ENCODE measurements at regions not wholly inside any gene's neighbourhood (a gene's known extent, or its start where the extent isn't known, plus 50 kb on each side); places are given as distances from the start of the nearest gene placed in this dataset.

DNA sequence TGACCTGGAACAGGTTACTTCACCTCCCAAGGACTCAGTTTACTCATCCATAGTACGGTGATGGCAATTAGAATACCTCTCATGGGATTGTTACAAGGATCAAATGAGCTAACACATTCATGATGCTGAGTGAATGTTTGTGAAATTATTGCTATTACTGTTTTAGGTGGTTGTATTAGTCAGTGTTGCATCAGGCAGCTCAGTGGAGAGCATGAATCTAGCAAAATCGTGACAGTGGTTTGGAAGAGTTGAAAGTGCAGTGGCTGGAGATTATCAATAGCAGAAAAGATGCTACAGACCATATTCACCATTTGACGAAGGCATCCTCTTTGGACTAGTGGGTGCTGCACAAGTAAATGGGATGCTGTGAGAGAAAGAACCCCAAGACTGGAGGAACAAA is 50.4 kb upstream of the CTNNBL1 start:
- DNase-seq (ENCODE audit: low read depth in 2 of 2, low spot score in 1 of 2): no peak

- DNase-seq (ENCODE audit: low read depth in 2 of 2, low spot score in 1 of 2): no peak
These were observed 51.6 kb upstream of the CTNNBL1 start for GRCh38 chr20:37642246-37642645.

GRCh38 chr20:37640600-37641561 is 52.9 kb upstream of the CTNNBL1 start:
- DNase-seq (ENCODE audit: low read depth in 2 of 2, low spot score in 1 of 2): no peak

- DNase-seq (ENCODE audit: low read depth in 2 of 2, low spot score in 1 of 2): no peak
These were observed 55.3 kb upstream of the CTNNBL1 start for GRCh38 chr20:37638527-37638926.

DNA sequence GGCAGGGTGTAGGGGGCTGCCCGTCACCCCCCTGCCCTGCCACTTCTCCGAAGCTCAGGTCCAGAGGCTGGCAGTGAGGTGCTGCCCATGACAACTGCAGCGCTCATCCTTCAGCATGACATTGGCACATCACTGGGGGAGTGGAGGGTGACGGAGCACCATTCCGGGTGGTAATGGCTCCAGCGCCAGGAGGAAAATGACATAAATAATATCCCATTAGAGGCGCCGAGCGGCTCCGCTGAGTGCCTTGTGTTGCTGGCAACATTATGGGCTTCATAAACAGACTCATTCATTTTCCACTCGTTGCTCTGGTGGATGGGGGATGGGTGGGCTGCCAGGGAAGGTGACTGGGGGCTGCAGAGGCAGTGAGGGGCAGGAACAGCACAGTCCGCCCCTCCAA is 56.9 kb upstream of the CTNNBL1 start:
- DNase-seq (ENCODE audit: low read depth in 2 of 2, low spot score in 1 of 2): no peak

DNA sequence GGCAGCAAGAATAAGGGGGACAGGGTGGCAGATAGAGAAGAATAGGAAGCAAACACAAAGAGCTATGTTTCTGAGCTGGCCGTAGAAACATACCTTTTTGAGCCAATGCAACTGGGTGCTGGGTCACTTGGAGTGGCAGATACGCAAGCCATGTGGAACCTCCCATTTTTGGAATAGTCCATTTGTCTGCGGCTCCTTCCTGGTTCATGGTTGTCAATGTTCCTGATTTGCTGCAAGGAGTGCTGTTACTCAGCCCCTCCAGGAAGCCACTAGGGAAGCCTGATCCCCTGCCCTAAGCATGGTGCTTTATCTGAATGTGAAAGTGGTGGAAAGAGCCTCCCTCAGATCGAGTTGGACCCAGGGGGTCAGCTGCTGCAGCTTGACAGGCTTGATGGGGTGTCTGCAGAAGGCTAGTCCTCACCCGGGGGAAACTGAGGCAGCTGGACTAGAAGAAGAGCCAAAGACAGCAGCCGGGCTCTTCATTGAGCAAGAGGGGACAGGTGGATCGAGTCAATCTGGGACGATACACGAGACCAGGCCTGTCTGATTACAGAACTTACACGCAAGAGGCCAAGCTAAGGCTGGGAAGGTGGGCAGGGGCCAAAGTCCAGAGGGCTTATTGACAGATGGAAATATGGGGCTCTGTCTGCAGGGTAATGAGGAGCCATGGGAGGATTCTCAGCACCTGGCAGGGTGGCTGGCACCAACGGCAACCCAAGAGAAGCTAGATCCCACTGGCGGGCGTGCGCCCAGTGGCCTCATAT is 57.4 kb upstream of the CTNNBL1 start:
- no peak for DNase-seq (ENCODE audit: low read depth in 2 of 2, low spot score in 1 of 2)

GRCh38 chr20:37630993-37631392 is 62.8 kb upstream of the CTNNBL1 start:
- DNase-seq (ENCODE audit: low read depth in 2 of 2, low spot score in 1 of 2): no peak

DNA sequence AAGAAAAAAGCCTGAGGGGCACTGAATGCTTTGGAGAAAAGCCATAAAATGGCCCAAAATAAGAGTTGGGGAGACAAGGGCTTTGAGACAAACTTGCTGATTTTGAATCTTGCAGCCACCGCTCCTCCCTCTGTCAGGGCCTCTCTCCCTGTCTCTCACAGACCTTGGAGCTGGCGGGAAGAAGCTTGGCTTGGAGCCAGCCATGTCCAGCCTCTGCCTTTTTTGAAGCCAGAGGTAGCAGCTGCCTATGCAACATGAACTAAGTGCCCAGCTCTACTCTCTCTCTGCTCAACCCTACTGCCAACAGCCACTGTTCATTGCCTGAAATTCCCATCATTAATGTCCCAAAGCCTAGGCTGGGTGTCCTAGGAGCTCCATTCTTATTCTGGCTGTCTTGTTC is 63.7 kb upstream of the CTNNBL1 start:
- no peak for DNase-seq (ENCODE audit: low read depth in 2 of 2, low spot score in 1 of 2)

GRCh38 chr20:37627767-37628130 is 66.1 kb upstream of the CTNNBL1 start:
- no peak for DNase-seq (ENCODE audit: low read depth in 2 of 2, low spot score in 1 of 2)

DNA sequence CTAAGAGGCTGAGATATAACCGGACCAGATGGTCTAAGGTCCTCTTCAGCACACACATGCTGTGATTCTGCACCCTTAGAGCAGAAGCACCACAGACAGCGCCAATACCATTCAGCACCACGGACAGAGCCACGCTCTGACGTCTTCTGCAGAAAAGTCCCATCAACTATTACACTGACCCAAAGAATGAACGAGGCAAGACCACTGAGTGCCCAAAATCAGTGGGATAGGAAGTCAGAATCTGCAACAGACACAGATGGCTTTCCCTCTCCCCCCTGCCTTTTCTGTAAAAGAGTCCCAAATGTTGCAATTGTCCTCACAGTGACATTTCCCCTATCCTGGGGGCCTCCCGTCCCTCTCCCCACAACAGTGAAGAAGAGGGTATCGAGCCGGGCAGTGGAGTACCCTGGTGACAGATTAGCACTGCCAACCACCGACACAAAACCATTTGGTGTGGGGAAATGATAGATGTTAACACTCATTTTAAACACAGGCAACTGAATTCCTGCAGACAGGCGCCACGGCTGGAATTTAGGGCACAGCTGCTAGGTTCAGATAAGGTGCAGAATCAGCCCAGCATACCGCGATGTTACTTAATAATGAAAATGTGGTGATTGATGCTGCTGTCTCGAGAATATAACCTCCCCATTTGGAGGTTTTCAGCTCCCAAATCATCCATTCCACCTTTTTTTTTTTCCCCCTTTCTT is 66.6 kb upstream of the CTNNBL1 start:
- no peak for DNase-seq (ENCODE audit: low read depth in 2 of 2, low spot score in 1 of 2)

DNA sequence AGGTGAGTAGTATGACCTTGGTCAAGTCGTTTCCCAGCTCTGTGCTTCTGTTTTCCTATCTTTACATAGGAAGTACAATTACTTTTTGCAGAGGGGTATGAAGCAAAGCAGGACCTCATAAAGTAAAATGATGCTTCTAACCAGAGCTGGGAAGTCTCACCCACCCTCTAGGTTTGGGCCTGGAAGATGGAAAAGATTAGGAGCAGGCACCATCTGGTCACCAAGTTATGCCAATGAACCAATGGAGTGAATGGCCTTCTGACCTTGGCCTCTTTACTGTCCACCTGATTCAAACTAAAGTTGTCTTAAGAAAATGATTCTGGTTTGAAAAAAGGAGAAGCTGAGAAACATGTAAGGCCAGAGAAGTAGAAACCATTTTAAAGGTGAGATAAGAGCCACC is 68.9 kb upstream of the CTNNBL1 start:
- DNase-seq (ENCODE audit: low read depth in 2 of 2, low spot score in 1 of 2): no peak

- DNase-seq (ENCODE audit: low read depth in 2 of 2, low spot score in 1 of 2): no peak
These were observed 71.1 kb upstream of the CTNNBL1 start for GRCh38 chr20:37622728-37623127.

DNA sequence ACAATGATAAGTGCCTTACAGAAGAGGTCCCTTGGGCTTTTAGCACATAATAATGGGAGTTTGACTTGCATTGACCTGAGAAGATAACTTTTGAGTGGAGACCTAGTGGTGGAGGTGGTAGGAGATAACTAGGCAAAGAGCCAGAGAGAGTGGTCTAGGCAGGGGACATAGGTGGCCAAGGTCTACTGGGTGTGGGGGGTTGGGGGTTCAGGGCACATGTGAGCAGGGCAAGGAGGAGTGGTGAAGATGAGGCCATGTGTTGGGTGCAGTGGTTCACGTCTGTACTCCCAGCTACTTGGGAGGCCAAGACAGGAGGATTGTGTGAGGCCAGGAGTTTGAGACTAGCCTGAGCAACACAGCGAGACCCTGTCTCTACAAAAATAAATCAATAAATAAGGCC is 74.3 kb upstream of the CTNNBL1 start:
- no peak for DNase-seq (ENCODE audit: low read depth in 2 of 2, low spot score in 1 of 2)

GRCh38 chr20:37616110-37616425 is 77.8 kb upstream of the CTNNBL1 start:
- no peak for DNase-seq (ENCODE audit: low read depth in 2 of 2, low spot score in 1 of 2)

DNA sequence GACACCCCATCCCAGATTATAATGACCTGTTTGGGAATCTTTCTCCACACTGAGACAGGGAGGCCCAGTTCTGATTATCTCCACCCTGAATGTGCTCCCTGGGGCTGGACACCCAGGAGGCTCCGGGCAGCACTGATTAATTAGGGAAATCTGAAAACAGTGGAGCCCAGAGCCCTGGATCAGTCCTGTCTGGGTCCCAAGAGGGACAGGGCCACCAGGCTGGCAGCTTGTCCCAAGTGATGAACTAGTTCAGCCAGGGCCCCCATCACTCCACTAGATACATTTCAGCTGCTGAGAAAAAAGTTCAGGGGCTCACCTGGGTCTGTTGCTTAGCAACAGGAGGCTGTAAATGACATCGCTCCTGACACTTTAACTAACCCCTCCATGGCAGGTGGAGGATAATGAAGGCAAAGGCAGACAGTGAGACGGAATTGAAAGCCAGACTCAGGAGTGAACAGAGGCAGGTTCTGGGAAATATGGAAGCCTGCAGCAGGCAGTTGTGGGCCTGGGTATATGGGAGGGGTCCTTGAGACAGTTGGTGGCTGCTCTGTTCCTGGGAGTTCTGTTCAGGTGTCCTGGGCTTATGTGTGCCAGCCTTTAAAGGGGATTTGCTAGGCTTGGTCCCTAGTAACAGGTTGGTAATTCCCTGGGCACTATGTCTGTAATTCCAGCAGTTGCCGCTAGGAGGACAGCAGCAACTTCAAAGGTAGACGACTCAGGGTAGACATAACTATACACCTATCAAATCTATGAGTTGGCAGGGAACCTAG is 78.3 kb upstream of the CTNNBL1 start:
- DNase-seq (ENCODE audit: low read depth in 2 of 2, low spot score in 1 of 2): peak; percentile 5 to 35

DNA sequence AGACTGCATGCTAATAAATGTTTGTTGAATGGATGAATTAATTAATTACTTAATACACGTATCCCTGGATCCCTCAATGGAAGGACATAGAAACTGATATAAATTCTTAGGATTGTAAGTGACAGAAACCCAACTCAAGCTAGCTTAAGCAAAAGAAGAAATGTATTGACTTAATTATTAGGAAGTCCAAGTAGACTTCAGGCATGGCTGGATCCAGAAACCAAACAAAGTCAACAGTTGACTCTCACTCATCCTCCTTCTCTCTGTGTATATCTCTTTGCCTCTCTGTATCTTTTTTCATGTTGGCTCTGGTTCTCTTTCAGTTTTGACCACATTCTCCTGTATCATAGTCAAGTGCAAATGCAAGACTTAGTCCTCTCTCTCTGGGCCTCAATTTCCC is 82.0 kb upstream of the CTNNBL1 start:
- DNase-seq (ENCODE audit: low read depth in 2 of 2, low spot score in 1 of 2): no peak

DNA sequence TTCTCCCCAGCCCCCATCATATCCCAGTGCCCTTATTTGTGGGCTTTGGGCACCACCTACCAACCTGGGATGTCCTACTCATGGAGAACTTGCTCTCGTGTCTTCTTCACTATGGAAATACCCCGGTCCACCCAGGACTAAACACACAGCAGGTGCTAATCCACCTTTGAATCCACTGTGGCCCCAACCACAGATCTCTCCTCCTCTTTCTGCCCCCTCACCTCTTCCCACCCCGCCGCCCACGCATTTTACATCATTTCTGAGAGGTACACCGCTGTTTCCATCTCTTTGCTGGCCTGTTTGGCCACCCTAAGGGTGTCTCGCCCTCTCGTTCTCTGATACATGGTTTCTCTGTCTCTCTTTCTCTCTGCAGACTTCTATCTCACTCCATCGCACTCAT is 82.5 kb upstream of the CTNNBL1 start:
- DNase-seq (ENCODE audit: low read depth in 2 of 2, low spot score in 1 of 2): no peak

GRCh38 chr20:37610203-37610798 is 82.6 kb upstream of the BLCAP start:
- no peak for DNase-seq (ENCODE audit: low read depth in 2 of 2, low spot score in 1 of 2)

DNA sequence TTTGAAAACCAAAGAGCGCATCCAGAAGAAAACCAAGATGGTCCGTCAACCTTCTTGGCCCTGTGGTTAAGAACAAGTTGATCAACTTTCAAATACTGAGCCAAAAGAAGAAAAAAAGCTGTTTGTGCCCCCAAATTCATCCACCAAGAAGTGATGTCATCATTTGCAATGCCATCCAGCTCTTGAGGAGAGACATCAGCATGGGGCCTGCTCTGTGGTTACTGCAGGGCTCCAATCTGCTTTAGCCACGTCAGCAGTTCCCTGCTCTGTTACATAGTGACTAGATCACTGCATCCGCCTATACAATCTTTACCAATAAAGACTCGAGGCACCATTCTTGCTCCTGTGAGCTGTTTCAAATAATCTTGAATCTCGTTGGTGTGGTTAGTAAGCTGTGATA is 75.0 kb upstream of the BLCAP start:
- DNase-seq (ENCODE audit: low read depth in 2 of 2, low spot score in 1 of 2): no peak

GRCh38 chr20:37600486-37600885 is 72.8 kb upstream of the BLCAP start:
- DNase-seq (ENCODE audit: low read depth in 2 of 2, low spot score in 1 of 2): no peak
